GM10266 (cell line): ENCODE measurements at regions not wholly inside any gene's neighbourhood (a gene's known extent, or its start where the extent isn't known, plus 50 kb on each side); places are given as distances from the start of the nearest gene placed in this dataset.
"Not testable (repeated sequence)": the region's sequence is repeated elsewhere in the genome, so short reads cannot be mapped to it uniquely, and the experiment has no call there.

ENCODE experiments used
- DNase-seq: peaks from one replicate; pipeline ENCODE4 v3.0.0; 2012; ENCODE audit errors: extremely low spot score
- TF ChIP-seq, protein P1 (sequence below): IDR thresholded peaks from 2 replicates; pipeline ENCODE4 v1.5.1; 2012; ENCODE audit warnings: mild to moderate bottlenecking, low read depth; ENCODE audit not compliant: control insufficient read depth, insufficient read depth; ENCODE audit errors: missing control alignments

DNA sequence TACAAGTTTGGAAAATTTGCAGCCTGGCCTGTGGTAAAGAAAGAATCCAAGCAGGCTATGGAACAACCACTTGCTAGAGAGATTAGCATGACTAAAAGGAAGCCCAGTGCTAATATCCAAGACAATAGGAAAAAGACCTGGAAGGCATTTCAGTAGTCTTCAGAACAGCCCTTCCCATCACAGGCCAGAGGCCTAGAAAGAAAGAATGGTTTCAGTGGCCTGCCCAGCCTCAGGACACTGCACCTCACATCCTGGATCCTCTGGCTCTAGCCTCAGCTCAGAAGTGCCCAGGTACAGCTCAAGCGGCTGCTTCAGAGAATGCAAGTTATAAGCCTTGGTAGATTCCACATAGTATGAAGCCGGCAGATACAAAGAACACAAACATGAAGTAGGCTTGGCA is 449.8 kb upstream of the AR start:
- DNase-seq, result no peak
- TF ChIP-seq, protein P1, sequence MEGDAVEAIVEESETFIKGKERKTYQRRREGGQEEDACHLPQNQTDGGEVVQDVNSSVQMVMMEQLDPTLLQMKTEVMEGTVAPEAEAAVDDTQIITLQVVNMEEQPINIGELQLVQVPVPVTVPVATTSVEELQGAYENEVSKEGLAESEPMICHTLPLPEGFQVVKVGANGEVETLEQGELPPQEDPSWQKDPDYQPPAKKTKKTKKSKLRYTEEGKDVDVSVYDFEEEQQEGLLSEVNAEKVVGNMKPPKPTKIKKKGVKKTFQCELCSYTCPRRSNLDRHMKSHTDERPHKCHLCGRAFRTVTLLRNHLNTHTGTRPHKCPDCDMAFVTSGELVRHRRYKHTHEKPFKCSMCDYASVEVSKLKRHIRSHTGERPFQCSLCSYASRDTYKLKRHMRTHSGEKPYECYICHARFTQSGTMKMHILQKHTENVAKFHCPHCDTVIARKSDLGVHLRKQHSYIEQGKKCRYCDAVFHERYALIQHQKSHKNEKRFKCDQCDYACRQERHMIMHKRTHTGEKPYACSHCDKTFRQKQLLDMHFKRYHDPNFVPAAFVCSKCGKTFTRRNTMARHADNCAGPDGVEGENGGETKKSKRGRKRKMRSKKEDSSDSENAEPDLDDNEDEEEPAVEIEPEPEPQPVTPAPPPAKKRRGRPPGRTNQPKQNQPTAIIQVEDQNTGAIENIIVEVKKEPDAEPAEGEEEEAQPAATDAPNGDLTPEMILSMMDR, result no peak

DNA sequence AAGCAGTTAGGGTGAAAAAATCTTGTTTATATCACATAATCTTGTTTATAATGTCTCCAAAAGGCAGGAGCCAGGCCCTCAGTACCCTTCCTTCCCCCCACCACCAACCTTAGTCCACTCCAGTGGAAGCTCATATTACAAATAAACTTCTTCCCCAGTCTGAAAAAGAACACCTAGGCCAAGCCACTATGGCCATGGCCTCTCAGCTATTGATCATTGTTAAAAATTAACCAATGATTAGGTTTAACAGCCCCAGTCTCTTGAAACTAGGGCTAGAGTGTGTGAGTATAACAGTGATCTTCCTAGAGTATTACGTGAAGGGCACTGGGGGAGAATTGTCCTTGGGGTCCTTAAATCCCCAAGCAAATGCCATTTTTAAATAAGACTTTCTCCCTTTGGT is 411.9 kb upstream of the EDA2R start:
- DNase-seq, result no peak
- TF ChIP-seq, protein P1, result no peak

DNA sequence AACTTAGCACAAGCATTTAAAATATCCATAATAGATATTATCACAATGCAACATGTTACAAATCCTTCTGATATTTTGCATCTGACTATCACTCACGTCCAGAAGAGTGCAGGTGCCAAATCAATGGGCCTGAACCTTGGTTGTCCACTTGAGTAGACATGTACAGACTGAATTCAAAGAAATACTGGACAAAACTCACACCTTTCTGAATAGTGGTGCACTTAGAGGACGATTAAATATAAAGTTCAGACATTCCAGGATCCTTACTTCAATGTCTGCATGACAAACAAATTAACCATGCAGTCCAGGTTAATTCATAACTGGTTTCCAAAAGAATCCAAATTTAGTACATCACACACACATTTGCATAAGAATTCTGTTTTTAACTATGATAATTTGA is 406.0 kb upstream of the EDA2R start:
- DNase-seq, result no peak
- TF ChIP-seq, protein P1, result no peak

DNA sequence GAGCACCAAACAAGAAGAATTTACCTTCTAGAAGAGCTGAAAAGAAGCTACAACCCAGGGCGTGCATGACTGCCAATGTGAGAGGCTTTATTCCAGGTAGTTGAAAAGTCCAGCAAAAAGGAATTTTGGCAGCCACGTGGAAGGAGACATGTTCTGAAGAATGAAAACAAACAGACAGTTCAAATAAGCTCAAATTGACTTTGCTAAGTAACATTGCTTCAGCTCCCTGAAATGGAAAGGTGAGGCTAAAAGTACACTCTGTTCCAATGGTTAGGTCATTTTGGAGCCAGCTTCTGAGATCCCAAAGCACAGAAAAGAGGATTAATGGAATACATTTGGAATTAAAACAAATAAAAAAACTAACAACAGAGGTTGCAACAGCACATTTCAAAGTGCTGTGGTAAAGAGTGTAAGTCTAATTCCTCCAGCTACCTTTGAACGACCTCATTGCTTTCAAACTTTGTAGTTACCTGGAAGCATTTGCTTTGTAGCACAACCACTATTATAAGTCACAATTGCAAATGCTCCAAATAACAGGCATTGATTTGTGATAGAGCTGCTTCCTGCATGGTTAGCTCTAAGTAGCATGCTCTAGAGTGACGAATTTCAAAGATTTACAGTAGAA is 405.3 kb upstream of the EDA2R start:
- no peak for DNase-seq
- TF ChIP-seq, protein P1, result no peak

DNA sequence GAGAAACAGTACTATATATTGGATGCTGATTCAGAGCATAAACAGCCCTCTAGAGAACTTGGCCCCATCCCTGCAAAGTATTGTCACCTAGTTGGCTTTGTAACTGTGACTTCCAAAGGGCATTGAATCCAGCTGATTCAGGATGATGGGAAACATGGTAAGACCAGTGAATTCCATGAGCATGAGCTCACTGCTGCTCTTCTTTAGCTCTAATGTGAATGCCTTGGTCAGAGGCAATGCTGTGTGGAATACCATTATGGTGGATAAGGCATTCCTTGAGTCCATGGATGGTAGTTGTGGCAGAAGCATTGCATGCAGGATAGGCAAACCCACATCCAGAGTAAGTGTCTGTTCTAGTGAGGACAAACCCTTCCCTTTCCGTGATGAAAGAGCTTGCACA is 365.6 kb upstream of the EDA2R start:
- DNase-seq, result no peak
- TF ChIP-seq, protein P1, result no peak

DNA sequence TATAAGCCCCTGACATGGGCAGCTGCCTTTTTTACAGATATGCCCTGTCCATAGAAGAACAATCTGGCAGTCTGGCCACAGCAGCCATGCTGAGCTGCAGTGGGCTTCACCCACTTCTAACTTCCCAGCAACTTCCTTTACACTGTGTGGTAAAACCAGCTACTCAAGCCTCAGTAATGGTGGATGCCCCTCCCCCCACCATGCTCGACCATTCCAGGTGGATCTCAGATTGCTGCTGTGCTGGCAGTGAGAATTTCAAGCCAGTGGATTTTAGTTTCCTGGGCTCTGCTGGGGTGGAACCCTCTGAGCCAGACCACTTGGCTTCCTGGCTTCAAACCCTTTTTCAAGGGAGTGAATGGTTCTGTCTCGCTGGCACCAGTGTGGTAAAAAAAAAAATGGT is 355.9 kb upstream of the EDA2R start:
- TF ChIP-seq, protein P1, result no peak
- DNase-seq, result no peak

DNA sequence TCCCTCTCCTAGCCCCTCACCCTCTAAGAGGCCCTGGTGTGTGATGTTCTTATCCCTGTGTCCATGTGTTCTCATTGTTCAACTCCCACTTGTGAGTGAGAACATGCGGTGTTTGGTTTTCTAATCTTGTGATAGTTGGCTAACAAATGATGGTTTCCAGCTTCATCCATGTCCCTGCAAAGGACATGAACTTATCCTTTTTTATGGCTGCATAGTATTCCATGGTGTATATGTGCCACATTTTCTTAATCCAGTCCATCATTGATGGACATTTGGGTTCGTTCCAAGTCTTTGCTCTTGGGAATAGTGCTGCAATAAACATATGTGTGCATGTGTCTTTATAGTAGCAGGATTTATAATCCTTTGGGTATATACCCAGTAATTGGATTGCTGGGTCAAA is 353.2 kb upstream of the EDA2R start:
- DNase-seq, result not testable (repeated sequence)

DNA sequence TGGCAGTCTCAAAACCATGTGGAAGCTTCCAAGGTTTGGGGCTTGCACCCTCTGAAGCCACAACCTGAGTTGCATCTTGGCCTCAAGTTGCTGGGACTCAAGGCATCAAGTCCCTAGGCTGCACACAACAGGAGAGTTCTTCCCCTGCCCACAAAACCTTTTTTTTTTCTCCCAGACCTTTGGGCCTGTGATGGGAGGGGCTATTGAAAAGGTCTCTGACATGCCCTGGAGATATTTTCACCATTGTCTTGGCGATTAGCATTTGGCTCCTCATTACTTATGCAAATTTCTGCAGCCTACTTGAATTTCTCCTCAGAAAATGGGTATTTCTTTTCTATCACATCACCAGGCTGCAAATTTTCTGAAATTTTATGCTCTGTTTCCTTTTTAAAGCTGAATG is 349.5 kb upstream of the EDA2R start:
- TF ChIP-seq, protein P1, result no peak
- DNase-seq, result no peak
